Natural killer cell (primary cell): ENCODE measurements at regions not wholly inside any gene's neighbourhood (a gene's known extent, or its start where the extent isn't known, plus 50 kb on each side); places are given as distances from the start of the nearest gene placed in this dataset.
A peak's percentile ranks its signal among the peaks of the same experiment; 100 is the strongest.

Experiments used
- ATAC-seq, 3 donors: fragments of 150-1000 bp in 2 of 3; fragments of 200-7000 bp in 1 of 3; cut with Tn5 transposase; 1 replicate in 1 of 3; 2 replicates in 2 of 3; pipeline ENCODE4 v1.10.0; 2021; ENCODE audit warnings: mild to moderate bottlenecking in 2 of 3, moderate library complexity in 2 of 3
- DNase-seq, 2 donors: peaks; one replicate each; pipeline versions ENCODE4 v3.0.0 to v3.0.0-alpha.2; 2013 to 2021; ENCODE audit warnings: mixed read lengths in 1 of 2
- H3K27ac ChIP-seq: one replicate; pipeline ENCODE4 v1.5.1; 2013; ENCODE audit warnings: mild to moderate bottlenecking, low read length
- H3K27me3 ChIP-seq: one replicate; pipeline ENCODE4 v1.6.1; 2013; ENCODE audit warnings: low read length; ENCODE audit not compliant: control insufficient read depth, insufficient read depth
- H3K36me3 ChIP-seq: one replicate; pipeline ENCODE4 v1.6.1; 2013; ENCODE audit warnings: low read length; ENCODE audit not compliant: control insufficient read depth, insufficient read depth
- H3K4me1 ChIP-seq: one replicate; pipeline ENCODE4 v1.6.1; 2013; ENCODE audit warnings: low read length; ENCODE audit not compliant: control insufficient read depth, insufficient read depth
- H3K4me3 ChIP-seq: one replicate; pipeline ENCODE4 v1.5.1; 2013; ENCODE audit warnings: low read length
- H3K9me3 ChIP-seq: one replicate; pipeline ENCODE4 v1.6.1; 2013; ENCODE audit warnings: low read length; ENCODE audit not compliant: control insufficient read depth, insufficient read depth
- H3K27ac Mint-ChIP-seq, 2 donors: one replicate each; pipeline ENCODE4 v1.8.0; 2022; ENCODE audit warnings: mild to moderate bottlenecking in 2 of 2, mixed read lengths in 2 of 2, moderate library complexity in 1 of 2
- H3K27me3 Mint-ChIP-seq, 2 donors: one replicate each; pipeline ENCODE4 v1.8.0; 2022; ENCODE audit warnings: low read depth in 2 of 2, mixed read lengths in 2 of 2
- H3K36me3 Mint-ChIP-seq: one replicate; pipeline ENCODE4 v1.8.0; 2022; ENCODE audit warnings: mixed read lengths
- H3K4me1 Mint-ChIP-seq, 2 donors: one replicate each; pipeline ENCODE4 v1.8.0; 2022; ENCODE audit warnings: mixed read lengths in 2 of 2
- H3K4me3 Mint-ChIP-seq: one replicate; pipeline ENCODE4 v1.8.0; 2022; ENCODE audit warnings: mild to moderate bottlenecking, moderate library complexity, mixed read lengths
- H3K9me3 Mint-ChIP-seq, 2 donors: one replicate each; pipeline ENCODE4 v1.8.0; 2022; ENCODE audit warnings: mixed read lengths in 2 of 2
- CTCF ChIP-seq: fragments of 200-600 bp; IDR thresholded peaks from one replicate; pipeline ENCODE4 v1.8.0; 2022; ENCODE audit warnings: antibody characterized with exemption
- WGBS: methylation state at CpG from one replicate; pipeline ENCODE4 v1.1.7; 2013; ENCODE audit warnings: missing lambda C conversion rate; ENCODE audit not compliant: insufficient coverage; 5-methylcytosine and 5-hydroxymethylcytosine counted together
- intact Hi-C: fragments of 100-400 bp; cut with micrococcal nuclease; formaldehyde crosslinking; loops from one replicate; pipeline ENCODE4 v1.14.2; 2022

- H3K27ac Mint-ChIP-seq: no peak overlapping the region
- DNase-seq: no peak
- Histone ChIP-seq H3K36me3 (no peaks in the 10 kb centered on the region), H3K4me3 (no peak overlapping the region), H3K9me3 (no peaks in the 10 kb centered on the region), H3K27me3 (no peaks in the 10 kb centered on the region), H3K4me1 (no peaks in the 10 kb centered on the region), H3K27ac (no peak overlapping the region)
- H3K9me3 Mint-ChIP-seq: peaks cover 0 to 4% of the 10 kb centered on the region in 2 donors
- WGBS: 68% methylated on average over 2 of the region's 2 CpGs
- peaks cover 2 to 13% of the 10 kb centered on the region in 2 donors for H3K27me3 Mint-ChIP-seq
- no peaks in the 10 kb centered on the region for H3K36me3 Mint-ChIP-seq
- peak in 1 of 3 donors; percentile 50 for ATAC-seq
- intact Hi-C loops: no loop called here
- no peak for TF ChIP-seq CTCF
- peaks cover 9 to 10% of the 10 kb centered on the region in 2 donors for H3K4me1 Mint-ChIP-seq
- H3K4me3 Mint-ChIP-seq: no peak overlapping the region
Measured at GRCh38 chr2:9053534-9053931, 50.0 kb upstream of the MBOAT2 start.
